Astrocyte (in vitro differentiated cells and primary cell): ENCODE measurements at regions not wholly inside any gene's neighbourhood (a gene's known extent, or its start where the extent isn't known, plus 50 kb on each side); places are given as distances from the start of the nearest gene placed in this dataset.

Source experiments
- EZH2 ChIP-seq: IDR thresholded peaks from 2 replicates; pipeline ENCODE4 v1.6.1; 2012; ENCODE audit warnings: mild to moderate bottlenecking, low read length, inconsistent platforms; ENCODE audit not compliant: insufficient read depth
- TF ChIP-seq, protein P1 (sequence below): IDR thresholded peaks from 2 replicates; pipeline ENCODE4 v1.5.1; 2011; ENCODE audit warnings: low read depth, mild to moderate bottlenecking, inconsistent platforms, low read length, moderate library complexity; ENCODE audit not compliant: insufficient read depth

GRCh38 chr22:47600281-47600680 lies 837.8 kb downstream of the TBC1D22A start:
- TF ChIP-seq, protein P1, sequence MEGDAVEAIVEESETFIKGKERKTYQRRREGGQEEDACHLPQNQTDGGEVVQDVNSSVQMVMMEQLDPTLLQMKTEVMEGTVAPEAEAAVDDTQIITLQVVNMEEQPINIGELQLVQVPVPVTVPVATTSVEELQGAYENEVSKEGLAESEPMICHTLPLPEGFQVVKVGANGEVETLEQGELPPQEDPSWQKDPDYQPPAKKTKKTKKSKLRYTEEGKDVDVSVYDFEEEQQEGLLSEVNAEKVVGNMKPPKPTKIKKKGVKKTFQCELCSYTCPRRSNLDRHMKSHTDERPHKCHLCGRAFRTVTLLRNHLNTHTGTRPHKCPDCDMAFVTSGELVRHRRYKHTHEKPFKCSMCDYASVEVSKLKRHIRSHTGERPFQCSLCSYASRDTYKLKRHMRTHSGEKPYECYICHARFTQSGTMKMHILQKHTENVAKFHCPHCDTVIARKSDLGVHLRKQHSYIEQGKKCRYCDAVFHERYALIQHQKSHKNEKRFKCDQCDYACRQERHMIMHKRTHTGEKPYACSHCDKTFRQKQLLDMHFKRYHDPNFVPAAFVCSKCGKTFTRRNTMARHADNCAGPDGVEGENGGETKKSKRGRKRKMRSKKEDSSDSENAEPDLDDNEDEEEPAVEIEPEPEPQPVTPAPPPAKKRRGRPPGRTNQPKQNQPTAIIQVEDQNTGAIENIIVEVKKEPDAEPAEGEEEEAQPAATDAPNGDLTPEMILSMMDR: no peak
- TF ChIP-seq EZH2: no peak
